ENCODE measurements at regions not wholly inside any gene's neighbourhood (a gene's known extent, or its start where the extent isn't known, plus 50 kb on each side); places are given as distances from the start of the nearest gene placed in this dataset.

GRCh38 chr13:94968757-94969086 is 256.4 kb upstream of the SOX21 start:
- H3K9me3 Mint-ChIP-seq (ENCODE audit: insufficient read depth): no peaks in the 10 kb centered on the region
- H3K4me3 Mint-ChIP-seq: no peak overlapping the region
- H3K27me3 Mint-ChIP-seq (ENCODE audit: low read depth): peaks cover 47% of the 10 kb centered on the region
- ATAC-seq (no peak), DNase-seq (no peak)
- CTCF ChIA-PET: interaction anchor here (1.7 to 1.8 kb wide), 2 partner anchors 19 to 436 kb away, joined by 4 read pairs; no protein-coding TSS in a partner anchor
- no peak overlapping the region for H3K27ac Mint-ChIP-seq
- no peaks in the 10 kb centered on the region for H3K36me3 Mint-ChIP-seq (ENCODE audit: low read depth)
- H3K4me1 Mint-ChIP-seq (ENCODE audit: low read depth): peaks cover 3% of the 10 kb centered on the region
- POLR2A ChIA-PET: no interaction called here

GRCh38 chr13:94968040-94968756 is 255.9 kb upstream of the SOX21 start:
- Mint-ChIP-seq H3K36me3 (ENCODE audit: low read depth) (no peaks in the 10 kb centered on the region), H3K27ac (no peak overlapping the region), H3K4me3 (no peak overlapping the region), H3K27me3 (ENCODE audit: low read depth) (peaks cover 50% of the 10 kb centered on the region), H3K4me1 (ENCODE audit: low read depth) (peaks cover 3% of the 10 kb centered on the region), H3K9me3 (ENCODE audit: insufficient read depth) (no peaks in the 10 kb centered on the region)
- ChIA-PET CTCF (interaction anchor here (1.7 to 1.8 kb wide), 2 partner anchors 19 to 436 kb away, joined by 4 read pairs; no protein-coding TSS in a partner anchor), POLR2A (no interaction called here)
- peak; percentile 39 for ATAC-seq
- DNase-seq: no peak

GRCh38 chr13:94967183-94968039 is 255.1 kb upstream of the SOX21 start:
- Mint-ChIP-seq H3K4me3 (no peak overlapping the region), H3K4me1 (ENCODE audit: low read depth) (peaks cover 3% of the 10 kb centered on the region), H3K9me3 (ENCODE audit: insufficient read depth) (no peaks in the 10 kb centered on the region), H3K36me3 (ENCODE audit: low read depth) (no peaks in the 10 kb centered on the region), H3K27me3 (ENCODE audit: low read depth) (peaks cover 56% of the 10 kb centered on the region), H3K27ac (no peak overlapping the region)
- ATAC-seq (peak; percentile 87), DNase-seq (no peak)
- CTCF ChIA-PET: no interaction called here
- POLR2A ChIA-PET: no interaction called here

- Mint-ChIP-seq H3K4me1 (ENCODE audit: low read depth) (peaks cover 3% of the 10 kb centered on the region), H3K27me3 (ENCODE audit: low read depth) (peaks cover 50% of the 10 kb centered on the region), H3K9me3 (ENCODE audit: insufficient read depth) (no peaks in the 10 kb centered on the region), H3K27ac (no peak overlapping the region), H3K4me3 (no peak overlapping the region), H3K36me3 (ENCODE audit: low read depth) (no peaks in the 10 kb centered on the region)
- ATAC-seq (no peak), DNase-seq (no peak)
- CTCF ChIA-PET: no interaction called here
- POLR2A ChIA-PET: no interaction called here
These were observed 254.1 kb upstream of the SOX21 start for GRCh38 chr13:94966422-94966955.

- no peak for DNase-seq
- CTCF ChIA-PET: no interaction called here
- no peaks in the 10 kb centered on the region for H3K4me1 Mint-ChIP-seq (ENCODE audit: low read depth)
- H3K9me3 Mint-ChIP-seq (ENCODE audit: insufficient read depth): no peaks in the 10 kb centered on the region
- peaks cover 19% of the 10 kb centered on the region for H3K27me3 Mint-ChIP-seq (ENCODE audit: low read depth)
- ATAC-seq: no peak
- no peak overlapping the region for H3K4me3 Mint-ChIP-seq
- POLR2A ChIA-PET: no interaction called here
- H3K27ac Mint-ChIP-seq: no peak overlapping the region
- H3K36me3 Mint-ChIP-seq (ENCODE audit: low read depth): no peaks in the 10 kb centered on the region
These were observed 247.3 kb upstream of the SOX21 start for GRCh38 chr13:94959626-94960025.

- H3K27ac Mint-ChIP-seq: no peak overlapping the region
- DNase-seq (no peak), ATAC-seq (no peak)
- H3K27me3 Mint-ChIP-seq (ENCODE audit: low read depth): peaks cover 9% of the 10 kb centered on the region
- H3K9me3 Mint-ChIP-seq (ENCODE audit: insufficient read depth): no peaks in the 10 kb centered on the region
- H3K4me3 Mint-ChIP-seq: no peak overlapping the region
- H3K36me3 Mint-ChIP-seq (ENCODE audit: low read depth): no peaks in the 10 kb centered on the region
- H3K4me1 Mint-ChIP-seq (ENCODE audit: low read depth): no peaks in the 10 kb centered on the region
- CTCF ChIA-PET: no interaction called here
- POLR2A ChIA-PET: no interaction called here
These were observed 244.2 kb upstream of the SOX21 start for GRCh38 chr13:94956417-94957110.

GRCh38 chr13:94952787-94953186 is 240.4 kb upstream of the SOX21 start:
- Mint-ChIP-seq H3K4me3 (no peak overlapping the region), H3K4me1 (ENCODE audit: low read depth) (no peaks in the 10 kb centered on the region), H3K9me3 (ENCODE audit: insufficient read depth) (no peaks in the 10 kb centered on the region), H3K27ac (no peak overlapping the region), H3K36me3 (ENCODE audit: low read depth) (no peaks in the 10 kb centered on the region), H3K27me3 (ENCODE audit: low read depth) (peaks cover 4% of the 10 kb centered on the region)
- ATAC-seq (no peak), DNase-seq (no peak)
- POLR2A ChIA-PET: no interaction called here
- CTCF ChIA-PET: no interaction called here

- CTCF ChIA-PET: no interaction called here
- POLR2A ChIA-PET: no interaction called here
- DNase-seq: no peak
- no peak for ATAC-seq
- no peaks in the 10 kb centered on the region for H3K36me3 Mint-ChIP-seq (ENCODE audit: low read depth)
- H3K4me3 Mint-ChIP-seq: no peak overlapping the region
- H3K9me3 Mint-ChIP-seq (ENCODE audit: insufficient read depth): no peaks in the 10 kb centered on the region
- peaks cover 4% of the 10 kb centered on the region for H3K27me3 Mint-ChIP-seq (ENCODE audit: low read depth)
- no peaks in the 10 kb centered on the region for H3K4me1 Mint-ChIP-seq (ENCODE audit: low read depth)
- H3K27ac Mint-ChIP-seq: no peak overlapping the region
These were observed 238.0 kb upstream of the SOX21 start for GRCh38 chr13:94950303-94950702.

- H3K4me3 Mint-ChIP-seq: no peak overlapping the region
- ChIA-PET POLR2A (no interaction called here), CTCF (no interaction called here)
These were observed 235.6 kb upstream of the SOX21 start for GRCh38 chr13:94947965-94948371.

GRCh38 chr13:94947392-94947791 is 235.0 kb upstream of the SOX21 start:
- ATAC-seq (no peak), DNase-seq (no peak)
- Mint-ChIP-seq H3K27me3 (ENCODE audit: low read depth) (no peaks in the 10 kb centered on the region), H3K9me3 (ENCODE audit: insufficient read depth) (no peaks in the 10 kb centered on the region), H3K4me1 (ENCODE audit: low read depth) (no peaks in the 10 kb centered on the region), H3K4me3 (no peak overlapping the region), H3K27ac (no peak overlapping the region), H3K36me3 (ENCODE audit: low read depth) (no peaks in the 10 kb centered on the region)
- ChIA-PET POLR2A (no interaction called here), CTCF (no interaction called here)

More at GRCh38 chr13:94947965-94948371, 235.6 kb upstream of the SOX21 start:
- DNase-seq (no peak), ATAC-seq (no peak)
- Mint-ChIP-seq H3K4me1 (ENCODE audit: low read depth) (no peaks in the 10 kb centered on the region), H3K9me3 (ENCODE audit: insufficient read depth) (no peaks in the 10 kb centered on the region), H3K36me3 (ENCODE audit: low read depth) (no peaks in the 10 kb centered on the region), H3K27ac (no peak overlapping the region), H3K27me3 (ENCODE audit: low read depth) (no peaks in the 10 kb centered on the region)

- Mint-ChIP-seq H3K27ac (no peak overlapping the region), H3K4me1 (ENCODE audit: low read depth) (no peaks in the 10 kb centered on the region), H3K4me3 (no peak overlapping the region), H3K27me3 (ENCODE audit: low read depth) (no peaks in the 10 kb centered on the region), H3K9me3 (ENCODE audit: insufficient read depth) (no peaks in the 10 kb centered on the region), H3K36me3 (ENCODE audit: low read depth) (no peaks in the 10 kb centered on the region)
- ATAC-seq: no peak
- POLR2A ChIA-PET: no interaction called here
- CTCF ChIA-PET: no interaction called here
- DNase-seq: no peak
These were observed 233.7 kb upstream of the SOX21 start for GRCh38 chr13:94946039-94946438.

- ChIA-PET POLR2A (no interaction called here), CTCF (no interaction called here)
- H3K27me3 Mint-ChIP-seq (ENCODE audit: low read depth): peaks cover 3% of the 10 kb centered on the region
- no peak for ATAC-seq
- no peak overlapping the region for H3K4me3 Mint-ChIP-seq
- no peaks in the 10 kb centered on the region for H3K36me3 Mint-ChIP-seq (ENCODE audit: low read depth)
- H3K27ac Mint-ChIP-seq: no peak overlapping the region
- DNase-seq: no peak
- H3K9me3 Mint-ChIP-seq (ENCODE audit: insufficient read depth): peaks cover 3% of the 10 kb centered on the region
- H3K4me1 Mint-ChIP-seq (ENCODE audit: low read depth): no peaks in the 10 kb centered on the region
These were observed 225.8 kb upstream of the SOX21 start for GRCh38 chr13:94938124-94938523.

All from activated CD8-positive, alpha-beta T cell treated with anti-CD3 and anti-CD28 coated beads, Interleukin-2, amount 10 ng/mL, durations not matched to agents 7 days and 5 days (primary cell).